Body of pancreas (tissue), 4 donors: ENCODE measurements at regions not wholly inside any gene's neighbourhood (a gene's known extent, or its start where the extent isn't known, plus 50 kb on each side); places are given as distances from the start of the nearest gene placed in this dataset.

Experiments
- CTCF ChIP-seq, 7 experiments: fragments of 450-650 bp in 4 of 7; fragments of 200-600 bp in 3 of 7; sonication (generic) in 3 of 7; IDR thresholded peaks; one replicate each; pipeline ENCODE4 v1.5.1; 2016 to 2019; ENCODE audit warnings: antibody characterized with exemption in 7 of 7
- POLR2A ChIP-seq, 3 donors: fragments of 450-650 bp; IDR thresholded peaks; one replicate each; pipeline ENCODE4 v1.6.1; 2016; ENCODE audit warnings: antibody characterized with exemption in 3 of 3, mild to moderate bottlenecking in 2 of 3

- TF ChIP-seq POLR2A (IDR thresholded peaks at IDR 0.05) = no peak
- no peak for TF ChIP-seq CTCF (IDR thresholded peaks at IDR 0.05)
These were observed 903.7 kb downstream of the ROBO2 start for GRCh38 chr3:77943598-77943997.
